Middle frontal gyrus (tissue), 1 donor: ENCODE measurements at regions not wholly inside any gene's neighbourhood (a gene's known extent, or its start where the extent isn't known, plus 50 kb on each side); places are given as distances from the start of the nearest gene placed in this dataset.
"Not testable (repeated sequence)": the region's sequence is repeated elsewhere in the genome, so short reads cannot be mapped to it uniquely, and the experiment has no call there.

ENCODE experiments used
- DNase-seq: peaks from one replicate; pipeline ENCODE4 v3.0.0-alpha.2; 2015; ENCODE audit warnings: low spot score; ENCODE audit errors: extremely low spot score

DNA sequence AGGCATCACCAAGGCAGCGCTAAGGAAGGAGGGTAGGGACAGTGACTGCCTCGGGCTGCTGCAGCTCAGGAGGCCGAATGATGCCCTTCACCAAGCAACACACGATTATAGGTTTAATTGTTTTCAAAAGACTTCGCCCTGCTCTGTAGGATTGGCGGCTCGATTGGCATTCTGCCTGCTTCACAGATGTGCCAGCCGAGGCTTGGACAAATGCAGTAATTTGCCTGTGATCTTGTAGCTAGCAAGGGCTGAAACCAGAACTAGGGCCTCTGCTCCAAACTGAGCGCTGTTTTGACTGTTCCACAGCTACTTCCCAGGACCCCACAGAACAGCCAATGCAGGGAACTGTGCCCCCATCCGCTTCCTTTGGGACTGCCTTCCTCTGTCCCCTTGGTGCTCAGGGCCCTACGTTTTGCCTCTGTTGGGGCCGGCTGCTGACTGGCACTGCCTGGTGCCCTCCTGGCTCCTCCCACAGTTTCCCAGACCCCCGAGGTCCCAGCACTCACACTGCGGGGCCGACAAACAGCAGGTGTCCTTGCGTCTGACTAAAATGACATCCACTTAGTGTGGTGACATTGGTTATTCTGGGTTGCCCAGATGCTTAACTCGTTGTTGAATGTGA lies 62.6 kb upstream of the EN2 start:
- no peak for DNase-seq

DNA sequence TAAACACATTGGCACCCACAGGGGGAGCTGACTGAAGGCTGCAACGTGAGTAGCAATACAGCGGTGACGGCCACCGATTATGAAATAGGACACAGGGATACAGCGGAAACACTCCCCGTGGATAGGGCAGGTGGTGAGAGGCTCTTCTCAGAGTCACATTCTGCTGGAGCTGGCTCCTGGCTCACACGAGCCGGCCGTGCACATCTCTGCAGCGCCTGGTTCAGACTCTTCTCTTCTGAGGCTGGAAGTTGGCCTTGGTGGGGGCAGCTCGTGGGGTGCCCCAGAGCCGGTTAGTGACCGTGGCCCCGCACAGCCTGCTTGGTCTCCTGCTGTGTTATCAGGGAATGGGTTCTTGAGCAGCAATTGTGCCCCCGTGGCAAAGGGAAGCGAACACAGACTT lies 61.3 kb upstream of the EN2 start:
- no peak for DNase-seq

- DNase-seq: not testable (repeated sequence)
These were observed 59.9 kb upstream of the EN2 start for GRCh38 chr7:155397758-155398714.

GRCh38 chr7:155398944-155399343 lies 59.0 kb upstream of the EN2 start:
- DNase-seq: no peak

DNA sequence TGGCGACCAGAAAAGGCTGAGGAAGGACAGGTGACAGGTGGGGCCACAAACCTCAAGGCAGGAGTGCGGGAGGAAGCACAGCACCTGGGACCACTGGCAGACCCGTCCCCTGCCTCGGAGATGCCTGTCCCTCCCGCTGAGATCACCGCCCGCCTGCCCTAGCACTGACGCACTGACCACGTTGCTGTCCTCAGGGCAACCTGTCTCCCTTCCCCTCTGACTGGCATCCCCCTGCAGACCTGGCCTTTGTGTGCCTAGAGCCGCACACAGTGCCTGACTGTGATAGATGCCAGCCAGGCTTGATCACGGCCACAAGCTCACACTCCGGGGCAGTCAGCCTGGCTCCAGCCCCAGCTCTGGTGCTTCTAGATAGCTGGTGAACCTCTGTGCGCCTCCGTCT lies 58.4 kb upstream of the EN2 start:
- no peak for DNase-seq

DNA sequence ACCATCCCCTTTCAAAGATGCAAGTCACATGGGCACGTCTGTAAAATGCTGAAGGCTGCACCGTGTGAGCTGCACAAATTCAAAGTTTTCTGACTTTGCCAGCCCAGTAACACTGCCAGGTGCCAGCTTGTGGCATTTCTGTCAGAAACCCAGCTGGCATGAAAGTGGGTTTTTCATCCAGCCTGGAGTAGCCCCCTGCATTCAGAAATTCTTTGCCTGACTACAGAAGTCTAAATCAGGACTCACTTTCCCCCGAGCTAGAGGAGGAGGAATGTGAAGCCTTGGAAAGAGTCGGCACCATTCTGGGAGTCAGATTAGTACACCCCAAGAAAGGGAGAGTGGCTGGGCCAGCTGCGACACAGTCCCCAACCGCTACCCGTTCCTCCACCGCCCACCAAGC lies 56.7 kb upstream of the EN2 start:
- no peak for DNase-seq

GRCh38 chr7:155401884-155402283 lies 56.0 kb upstream of the EN2 start:
- no peak for DNase-seq

DNA sequence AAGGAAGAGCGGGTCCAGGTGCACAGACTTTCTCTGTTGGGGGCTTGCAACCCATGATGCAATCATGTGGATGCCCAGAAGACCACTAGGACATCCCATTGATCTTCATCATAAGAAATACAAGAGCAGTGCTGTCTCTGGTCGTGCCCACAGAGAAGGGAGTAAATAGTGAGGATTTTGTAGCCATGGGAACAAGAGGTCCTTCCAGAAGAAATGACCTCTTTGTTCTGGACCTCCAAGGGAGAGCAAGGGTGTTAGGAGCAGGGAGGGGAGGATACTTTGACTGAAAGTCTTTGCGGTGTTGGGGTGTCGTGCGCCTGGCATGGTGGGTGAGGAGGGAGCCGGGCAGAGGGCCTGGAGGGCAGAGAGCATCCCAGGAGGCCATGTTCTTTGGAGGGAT lies 55.0 kb upstream of the EN2 start:
- DNase-seq: no peak

- no peak for DNase-seq
These were observed 53.0 kb upstream of the EN2 start for GRCh38 chr7:155404976-155405375.

GRCh38 chr7:155405399-155406318 lies 52.3 kb upstream of the EN2 start:
- DNase-seq: no peak

DNA sequence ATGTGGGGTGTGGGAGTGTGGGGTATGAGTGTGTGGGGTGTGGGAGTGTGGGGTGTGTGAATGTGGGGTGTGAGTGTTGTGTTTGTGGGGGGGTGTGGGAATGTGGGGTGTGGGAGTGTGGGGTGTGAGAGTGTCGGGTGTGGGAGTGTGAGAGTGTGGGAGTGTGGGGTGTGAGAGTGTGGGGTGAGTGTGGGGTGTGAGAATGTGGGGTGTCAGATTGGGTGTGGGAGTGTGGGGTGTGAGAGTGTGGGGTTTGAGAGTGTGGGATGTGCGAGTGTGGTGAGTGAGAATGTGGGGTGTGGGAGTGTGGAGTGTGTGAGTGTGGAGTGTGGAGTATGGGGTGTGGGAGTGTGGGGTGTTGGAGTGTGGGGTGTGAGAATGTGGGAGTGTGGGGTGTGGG lies 50.1 kb upstream of the EN2 start:
- no peak for DNase-seq
